HCT116 (cell line): ENCODE measurements at regions not wholly inside any gene's neighbourhood (a gene's known extent, or its start where the extent isn't known, plus 50 kb on each side); places are given as distances from the start of the nearest gene placed in this dataset.

Experiments used
- ATAC-seq: fragments of 200-7000 bp; cut with Tn5 transposase; 2 replicates; pipeline ENCODE4 v1.9.1; 2020; ENCODE audit warnings: mild to moderate bottlenecking, moderate library complexity
- BruUV-seq: library from RNA; stranded (reverse); fragments of 400-500 nt; replicated peaks from 2 replicates; lab custom pipeline; 2021; lab: Mats Ljungman, UMichigan
- CTCF ChIA-PET: fragments of 300-600 bp; sonication (Branson Sonifier 250); formaldehyde crosslinking; loops from one replicate; lab custom pipeline; 2021; ENCODE audit warnings: antibody characterized with exemption; lab: Charles Lee
- POLR2A ChIA-PET: fragments of 300-600, 350-600 bp; sonication (Branson Sonifier 250); formaldehyde crosslinking; loops from one replicate; lab custom pipeline; 2021; ENCODE audit warnings: antibody characterized with exemption; lab: Charles Lee
- RAD21 ChIA-PET, 2 experiments: fragments of 300-600 bp; sonication (Branson Sonifier 250); formaldehyde crosslinking; loops; one replicate each; lab custom pipeline; 2023; ENCODE audit warnings: low total read pairs in 2 of 2; ENCODE audit not compliant: uncharacterized antibody in 2 of 2, unreplicated experiment in 2 of 2, low non-redundant PET in 1 of 2; lab: Charles Lee
- DNase-seq: peaks from one replicate; pipeline ENCODE4 v3.0.0-alpha.2; 2010; ENCODE audit warnings: low read depth, low spot score
- H2AFZ ChIP-seq: fragments of 200-600 bp; shearing (Covaris generic), sonication (generic); 2 replicates; pipeline ENCODE4 v1.6.1; 2017; ENCODE audit warnings: low read depth, mixed run types, mixed read lengths, antibody characterized with exemption, low read length; ENCODE audit not compliant: poor library complexity, severe bottlenecking
- H3K27ac ChIP-seq: 2 replicates; pipeline ENCODE4 v1.5.1; 2012; ENCODE audit warnings: low read depth, low read length
- H3K27me3 ChIP-seq: fragments of 200-600 bp; sonication (generic); 2 replicates; pipeline ENCODE4 v1.6.1; 2016; ENCODE audit warnings: mixed run types, low read length, mixed read lengths; ENCODE audit not compliant: insufficient read depth
- H3K36me3 ChIP-seq, 2 experiments: fragments of 200-500 bp in 1 of 2; fragments of 200-600 bp in 1 of 2; sonication (Bioruptor generic) in 1 of 2; sonication (generic) in 1 of 2; 2 replicates each; pipeline versions ENCODE4 v1.5.1 to v1.6.1; 2014 to 2016; ENCODE audit warnings: low read length in 2 of 2, inconsistent platforms in 1 of 2, mixed read lengths in 1 of 2, mixed run types in 1 of 2; ENCODE audit not compliant: insufficient read depth in 2 of 2, control insufficient read depth in 1 of 2
- H3K4me1 ChIP-seq, 2 experiments: fragments of 200-600 bp in 1 of 2; sonication (generic) in 1 of 2; 2 replicates each; pipeline versions ENCODE4 v1.5.1 to v1.6.1; 2012 to 2017; ENCODE audit warnings: low read length in 2 of 2, inconsistent platforms in 1 of 2, mild to moderate bottlenecking in 1 of 2, mixed read lengths in 1 of 2, mixed run types in 1 of 2, moderate library complexity in 1 of 2; ENCODE audit not compliant: insufficient read depth in 2 of 2, control insufficient read depth in 1 of 2
- H3K4me2 ChIP-seq: fragments of 200-600 bp; sonication (generic); 2 replicates; pipeline ENCODE4 v1.6.1; 2017; ENCODE audit warnings: mixed run types, low read length, mixed read lengths
- H3K4me3 ChIP-seq, 2 experiments: fragments of 200-600 bp in 1 of 2; sonication (generic) in 1 of 2; replicated peaks in 1 of 2; 2 replicates each; pipeline ENCODE4 v1.5.1; 2011 to 2016; ENCODE audit warnings: low read length in 2 of 2, control low read depth in 1 of 2, low read depth in 1 of 2, mild to moderate bottlenecking in 1 of 2, mixed read lengths in 1 of 2, mixed run types in 1 of 2
- H3K79me2 ChIP-seq: fragments of 200-600 bp; sonication (generic); 2 replicates; pipeline ENCODE4 v1.6.1; 2017; ENCODE audit warnings: mild to moderate bottlenecking, mixed run types, low read length, moderate library complexity, mixed read lengths; ENCODE audit not compliant: insufficient read depth
- H3K9ac ChIP-seq: fragments of 200-600 bp; sonication (generic); 2 replicates; pipeline ENCODE4 v1.6.1; 2016; ENCODE audit warnings: low read length, mixed read lengths
- H3K9me2 ChIP-seq: fragments of 200-600 bp; sonication (generic), shearing (Covaris generic); 2 replicates; pipeline ENCODE4 v1.6.1; 2017; ENCODE audit warnings: mixed run types, mild to moderate bottlenecking, moderate library complexity; ENCODE audit not compliant: insufficient read depth
- H3K9me3 ChIP-seq, 2 experiments: fragments of 200-500 bp in 1 of 2; fragments of 200-600 bp in 1 of 2; sonication (Bioruptor generic) in 1 of 2; sonication (generic) in 1 of 2; 2 replicates each; pipeline ENCODE4 v1.6.1; 2014 to 2017; ENCODE audit warnings: low read length in 2 of 2, mixed read lengths in 2 of 2, inconsistent platforms in 1 of 2, low read depth in 1 of 2, mild to moderate bottlenecking in 1 of 2, mixed run types in 1 of 2, moderate library complexity in 1 of 2; ENCODE audit not compliant: control insufficient read depth in 1 of 2, insufficient read depth in 1 of 2
- H4K20me1 ChIP-seq: fragments of 200-600 bp; sonication (generic), shearing (Covaris generic); 2 replicates; pipeline ENCODE4 v1.6.1; 2017; ENCODE audit warnings: mixed run types, mild to moderate bottlenecking, moderate library complexity; ENCODE audit not compliant: insufficient read depth
- ATF3 ChIP-seq: IDR thresholded peaks from 2 replicates; pipeline ENCODE4 v1.6.1; 2012
- CBX3 ChIP-seq: IDR thresholded peaks from 2 replicates; pipeline ENCODE4 v1.6.1; 2012; ENCODE audit warnings: low read depth
- CEBPB ChIP-seq: IDR thresholded peaks from 2 replicates; pipeline ENCODE4 v1.6.1; 2012; ENCODE audit warnings: low read depth
- EZH2 ChIP-seq: fragments of 200-600 bp; sonication (generic); IDR thresholded peaks from 2 replicates; pipeline ENCODE4 v1.6.1; 2017; ENCODE audit warnings: antibody characterized with exemption, mixed run types
- EZH2phosphoT487 ChIP-seq: fragments of 200-600 bp; IDR thresholded peaks from 2 replicates; pipeline ENCODE4 v1.6.1; 2018; ENCODE audit warnings: antibody characterized with exemption, borderline replicate concordance
- FOSL1 ChIP-seq: IDR thresholded peaks from 2 replicates; pipeline ENCODE4 v1.6.1; 2012; ENCODE audit warnings: low read depth
- POLR2AphosphoS5 ChIP-seq: IDR thresholded peaks from 2 replicates; pipeline ENCODE4 v1.6.1; 2011; ENCODE audit warnings: mild to moderate bottlenecking, low read depth, low read length, moderate library complexity
- REST ChIP-seq: IDR thresholded peaks from 2 replicates; pipeline ENCODE4 v1.6.1; 2012; ENCODE audit warnings: low read depth
- SP1 ChIP-seq: IDR thresholded peaks from 2 replicates; pipeline ENCODE4 v1.6.1; 2012; ENCODE audit warnings: low read depth
- SRF ChIP-seq: IDR thresholded peaks from 2 replicates; pipeline ENCODE4 v1.6.1; 2012; ENCODE audit warnings: low read depth
- TCF7L2 ChIP-seq: IDR thresholded peaks from 2 replicates; pipeline ENCODE4 v1.7.0; 2011; ENCODE audit warnings: borderline replicate concordance, inconsistent platforms; ENCODE audit not compliant: insufficient read depth, insufficient read length; ENCODE audit errors: extremely low read depth
- ZFX ChIP-seq: fragments of 450-650 bp; IDR thresholded peaks from 2 replicates; pipeline ENCODE4 v1.6.1; 2017
- intact Hi-C: fragments of 100-400 bp; cut with micrococcal nuclease; formaldehyde crosslinking; loops from 2 replicates; pipeline ENCODE4 v1.10.0; 2022
- TF ChIP-seq, protein P1 (sequence below): IDR thresholded peaks from 2 replicates; pipeline ENCODE4 v1.6.1; 2012
- TF ChIP-seq, protein P2 (sequence below): IDR thresholded peaks from 2 replicates; pipeline ENCODE4 v1.6.1; 2011; ENCODE audit warnings: mild to moderate bottlenecking, low read length, moderate library complexity; ENCODE audit not compliant: insufficient replicate concordance; ENCODE audit errors: extremely low read depth

DNA sequence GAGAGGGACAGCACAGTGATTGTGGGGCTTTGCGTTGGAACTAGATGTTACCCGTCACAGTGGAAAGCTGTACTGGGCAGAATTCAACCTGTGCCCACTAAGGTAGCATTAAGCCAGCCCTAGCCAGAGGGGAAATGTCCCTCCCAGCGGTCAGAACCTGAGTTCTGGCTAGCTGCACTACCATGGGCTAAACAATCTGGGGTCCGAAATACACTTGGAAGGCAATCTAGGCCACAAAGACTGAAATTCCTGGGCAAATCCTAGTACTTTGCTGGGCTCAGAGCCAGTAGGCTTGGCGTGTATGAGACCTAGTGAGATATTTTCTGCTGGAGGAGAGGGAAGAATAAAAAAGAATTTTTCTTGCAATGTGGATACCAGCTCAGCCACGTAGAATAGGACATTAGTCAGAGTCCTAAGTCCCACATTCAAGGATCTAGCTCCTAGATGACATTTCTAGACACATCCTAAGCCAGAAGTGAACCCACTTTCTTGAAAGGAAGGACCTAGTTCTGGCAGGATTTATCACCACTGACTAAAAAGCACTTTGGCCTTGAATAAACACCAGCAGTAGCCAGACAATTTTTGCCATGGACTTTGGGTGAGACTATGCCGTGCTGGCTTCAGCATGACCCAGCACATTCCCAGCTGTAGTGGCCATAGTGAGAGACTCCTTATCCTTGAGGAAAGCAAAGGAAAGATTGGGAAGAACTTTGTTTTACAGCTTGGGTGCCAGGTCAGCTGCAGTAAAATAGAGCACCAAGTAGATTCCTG lies 618.0 kb downstream of the BRINP1 start:
- ChIA-PET CTCF (no interaction called here), POLR2A (no interaction called here)

GRCh38 chr9:118751848-118752223 lies 617.4 kb downstream of the BRINP1 start:
- H3K9ac ChIP-seq = no peak overlapping the region
- TF ChIP-seq ATF3 (no peak), REST (no peak), TCF7L2 (no peak), CEBPB (no peak), SP1 (no peak), EZH2phosphoT487 (no peak), EZH2 (no peak), ZFX (no peak), CBX3 (no peak), POLR2AphosphoS5 (no peak), SRF (no peak)
- TF ChIP-seq, protein P1, sequence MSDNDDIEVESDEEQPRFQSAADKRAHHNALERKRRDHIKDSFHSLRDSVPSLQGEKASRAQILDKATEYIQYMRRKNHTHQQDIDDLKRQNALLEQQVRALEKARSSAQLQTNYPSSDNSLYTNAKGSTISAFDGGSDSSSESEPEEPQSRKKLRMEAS = no peak
- TF ChIP-seq, protein P2, sequence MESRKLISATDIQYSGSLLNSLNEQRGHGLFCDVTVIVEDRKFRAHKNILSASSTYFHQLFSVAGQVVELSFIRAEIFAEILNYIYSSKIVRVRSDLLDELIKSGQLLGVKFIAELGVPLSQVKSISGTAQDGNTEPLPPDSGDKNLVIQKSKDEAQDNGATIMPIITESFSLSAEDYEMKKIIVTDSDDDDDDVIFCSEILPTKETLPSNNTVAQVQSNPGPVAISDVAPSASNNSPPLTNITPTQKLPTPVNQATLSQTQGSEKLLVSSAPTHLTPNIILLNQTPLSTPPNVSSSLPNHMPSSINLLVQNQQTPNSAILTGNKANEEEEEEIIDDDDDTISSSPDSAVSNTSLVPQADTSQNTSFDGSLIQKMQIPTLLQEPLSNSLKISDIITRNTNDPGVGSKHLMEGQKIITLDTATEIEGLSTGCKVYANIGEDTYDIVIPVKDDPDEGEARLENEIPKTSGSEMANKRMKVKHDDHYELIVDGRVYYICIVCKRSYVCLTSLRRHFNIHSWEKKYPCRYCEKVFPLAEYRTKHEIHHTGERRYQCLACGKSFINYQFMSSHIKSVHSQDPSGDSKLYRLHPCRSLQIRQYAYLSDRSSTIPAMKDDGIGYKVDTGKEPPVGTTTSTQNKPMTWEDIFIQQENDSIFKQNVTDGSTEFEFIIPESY = no peak

More for the DNA sequence above, 618.0 kb downstream of the BRINP1 start:
- Histone ChIP-seq H3K4me2 (no peak overlapping the region), H3K4me1 (no peaks in the 10 kb centered on the region), H3K9ac (no peak overlapping the region), H2AFZ (no peak overlapping the region), H4K20me1 (no peaks in the 10 kb centered on the region), H3K27ac (no peak overlapping the region), H3K79me2 (no peaks in the 10 kb centered on the region), H3K27me3 (no peaks in the 10 kb centered on the region), H3K9me2 (no peaks in the 10 kb centered on the region), H3K36me3 (no peaks in the 10 kb centered on the region), H3K4me3 (no peak overlapping the region), H3K9me3 (peaks cover 7 to 22% of the 10 kb centered on the region in 2 experiments; a peak in 2 of 4 replicates)
- DNase-seq (no peak), ATAC-seq (no peak)
- no peak for TF ChIP-seq EZH2phosphoT487
- no peak for TF ChIP-seq SP1
- no peak for TF ChIP-seq FOSL1
- RAD21 ChIA-PET = no interaction called here
- intact Hi-C loops = no loop called here
- BruUV-seq = no TSS peak

More at GRCh38 chr9:118751848-118752223, 617.4 kb downstream of the BRINP1 start:
- H3K4me3 ChIP-seq = no peak overlapping the region
- ATAC-seq = no peak
- RAD21 ChIA-PET = no interaction called here
- no peaks in the 10 kb centered on the region for H3K36me3 ChIP-seq
- DNase-seq = no peak
- CTCF ChIA-PET = no interaction called here
- no peak overlapping the region for H3K4me2 ChIP-seq
- no peaks in the 10 kb centered on the region for H3K9me2 ChIP-seq
- H3K27me3 ChIP-seq = no peaks in the 10 kb centered on the region
- no peaks in the 10 kb centered on the region for H3K4me1 ChIP-seq
- H3K9me3 ChIP-seq = peaks cover 7 to 22% of the 10 kb centered on the region in 2 experiments; a peak in 2 of 4 replicates
- no peaks in the 10 kb centered on the region for H3K79me2 ChIP-seq
- no TSS peak for BruUV-seq
- intact Hi-C loops = no loop called here
- POLR2A ChIA-PET = no interaction called here
- H4K20me1 ChIP-seq = no peaks in the 10 kb centered on the region
- H2AFZ ChIP-seq = no peak overlapping the region
- no peak overlapping the region for H3K27ac ChIP-seq
